H9 (cell line): ENCODE measurements at regions not wholly inside any gene's neighbourhood (a gene's known extent, or its start where the extent isn't known, plus 50 kb on each side); places are given as distances from the start of the nearest gene placed in this dataset.

Experiments
- DNase-seq: peaks from one replicate; pipeline ENCODE4 v3.0.0-alpha.2; 2017
- H2AFZ ChIP-seq: one replicate; pipeline ENCODE4 v1.6.1; 2013; ENCODE audit warnings: mild to moderate bottlenecking, low read length, control low read depth, moderate library complexity
- H2AK5ac ChIP-seq: 2 replicates; pipeline ENCODE4 v1.6.1; 2013; ENCODE audit warnings: low read length, control low read depth, mixed read lengths; ENCODE audit not compliant: insufficient read length
- H2BK120ac ChIP-seq: one replicate; pipeline ENCODE4 v1.6.1; 2013; ENCODE audit warnings: low read depth, mild to moderate bottlenecking, low read length, control low read depth, inconsistent platforms; ENCODE audit not compliant: poor library complexity, severe bottlenecking
- H2BK12ac ChIP-seq: 2 replicates; pipeline ENCODE4 v1.6.1; 2013; ENCODE audit warnings: low read length, control low read depth, mixed read lengths, low read depth; ENCODE audit not compliant: insufficient read length
- H2BK15ac ChIP-seq: 2 replicates; pipeline ENCODE4 v1.6.1; 2013; ENCODE audit warnings: low read depth, low read length, control low read depth
- H2BK20ac ChIP-seq: one replicate; pipeline ENCODE4 v1.6.1; 2013; ENCODE audit warnings: low read depth, mild to moderate bottlenecking, low read length, control low read depth, inconsistent platforms; ENCODE audit not compliant: poor library complexity, severe bottlenecking
- H2BK5ac ChIP-seq: 2 replicates; pipeline ENCODE4 v1.6.1; 2013; ENCODE audit warnings: low read length, control low read depth, mixed read lengths; ENCODE audit not compliant: insufficient read length
- H3K14ac ChIP-seq: 2 replicates; pipeline ENCODE4 v1.6.1; 2013; ENCODE audit warnings: low read length, control low read depth; ENCODE audit not compliant: insufficient read depth
- H3K18ac ChIP-seq: 2 replicates; pipeline ENCODE4 v1.6.1; 2013; ENCODE audit warnings: low read depth, mild to moderate bottlenecking, mixed read lengths, low read length, control low read depth; ENCODE audit not compliant: insufficient read length
- H3K23ac ChIP-seq: 2 replicates; pipeline ENCODE4 v1.6.1; 2013; ENCODE audit warnings: low read length, control low read depth, mixed read lengths, low read depth; ENCODE audit not compliant: insufficient read length
- H3K23me2 ChIP-seq: 2 replicates; pipeline ENCODE4 v1.6.1; 2013; ENCODE audit warnings: low read depth, mild to moderate bottlenecking, mixed read lengths, low read length, control low read depth; ENCODE audit not compliant: insufficient read length, poor library complexity, severe bottlenecking
- H3K27ac ChIP-seq: 2 replicates; pipeline ENCODE4 v1.5.1; 2013; ENCODE audit warnings: low read length, control low read depth, mixed read lengths, low read depth; ENCODE audit not compliant: insufficient read length
- H3K27me3 ChIP-seq: 2 replicates; pipeline ENCODE4 v1.6.1; 2013; ENCODE audit warnings: low read length, control low read depth, inconsistent platforms; ENCODE audit not compliant: insufficient read depth
- H3K4ac ChIP-seq: 2 replicates; pipeline ENCODE4 v1.6.1; 2013; ENCODE audit warnings: low read depth, mild to moderate bottlenecking, control low read depth, inconsistent platforms, low read length, moderate library complexity
- H3K4me1 ChIP-seq: 2 replicates; pipeline ENCODE4 v1.6.1; 2013; ENCODE audit warnings: low read length, control low read depth, inconsistent platforms; ENCODE audit not compliant: insufficient read depth
- H3K4me2 ChIP-seq: 2 replicates; pipeline ENCODE4 v1.6.1; 2013; ENCODE audit warnings: low read length, control low read depth, mixed read lengths; ENCODE audit not compliant: insufficient read length, insufficient read depth
- H3K56ac ChIP-seq: 2 replicates; pipeline ENCODE4 v1.6.1; 2013; ENCODE audit warnings: low read depth, mild to moderate bottlenecking, mixed read lengths, low read length, control low read depth; ENCODE audit not compliant: insufficient read length
- H3K79me1 ChIP-seq: 2 replicates; pipeline ENCODE4 v1.6.1; 2013; ENCODE audit warnings: low read depth, mild to moderate bottlenecking, moderate library complexity, low read length, control low read depth, inconsistent platforms; ENCODE audit not compliant: insufficient read depth, poor library complexity, severe bottlenecking
- H3K79me2 ChIP-seq: 2 replicates; pipeline ENCODE4 v1.6.1; 2013; ENCODE audit warnings: low read length, control low read depth, inconsistent platforms; ENCODE audit not compliant: insufficient read depth
- H3K9ac ChIP-seq: 2 replicates; pipeline ENCODE4 v1.6.1; 2013; ENCODE audit warnings: low read length, control low read depth, mixed read lengths; ENCODE audit not compliant: insufficient read length; ENCODE audit errors: extremely low read depth
- H3K9me3 ChIP-seq: one replicate; pipeline ENCODE4 v1.6.1; 2013; ENCODE audit warnings: low read depth, low read length, inconsistent platforms; ENCODE audit not compliant: control insufficient read depth
- H3T11ph ChIP-seq: one replicate; pipeline ENCODE4 v1.6.1; 2013; ENCODE audit warnings: mild to moderate bottlenecking, low read length, control low read depth, inconsistent platforms
- H4K20me1 ChIP-seq: one replicate; pipeline ENCODE4 v1.6.1; 2013; ENCODE audit not compliant: control insufficient read depth, insufficient read length, insufficient read depth
- H4K5ac ChIP-seq: 2 replicates; pipeline ENCODE4 v1.6.1; 2013; ENCODE audit warnings: low read depth, mild to moderate bottlenecking, mixed read lengths, low read length, control low read depth; ENCODE audit not compliant: insufficient read length
- H4K8ac ChIP-seq: replicated peaks from 2 replicates; pipeline ENCODE4 v1.6.1; 2013; ENCODE audit warnings: low read length, control low read depth, mixed read lengths, low read depth; ENCODE audit not compliant: insufficient read length
- H4K91ac ChIP-seq: 2 replicates; pipeline ENCODE4 v1.6.1; 2013; ENCODE audit warnings: low read depth, mild to moderate bottlenecking, moderate library complexity, mixed read lengths, low read length, control low read depth; ENCODE audit not compliant: insufficient read length
- H3K27ac Mint-ChIP-seq, 3 experiments: 2 replicates in 2 of 3; 3 replicates in 1 of 3; pipeline ENCODE4 v1.8.0; 2020 to 2021; ENCODE audit warnings: mixed read lengths in 3 of 3, mild to moderate bottlenecking in 1 of 3, moderate library complexity in 1 of 3
- H3K27me3 Mint-ChIP-seq: 2 replicates; pipeline ENCODE4 v1.8.0; 2021; ENCODE audit warnings: low read depth, mild to moderate bottlenecking, moderate library complexity, mixed read lengths
- H3K36me3 Mint-ChIP-seq, 3 experiments: 2 replicates in 2 of 3; 3 replicates in 1 of 3; pipeline ENCODE4 v1.8.0; 2020 to 2021; ENCODE audit warnings: low read depth in 3 of 3, mixed read lengths in 3 of 3; ENCODE audit not compliant: insufficient read depth in 1 of 3
- H3K4me1 Mint-ChIP-seq, 2 experiments: 2 replicates each; pipeline ENCODE4 v1.8.0; 2020; ENCODE audit warnings: mixed read lengths in 2 of 2
- H3K4me3 Mint-ChIP-seq, 2 experiments: 2 replicates in 1 of 2; 3 replicates in 1 of 2; pipeline ENCODE4 v1.8.0; 2020 to 2021; ENCODE audit warnings: mild to moderate bottlenecking in 2 of 2, mixed read lengths in 2 of 2, moderate library complexity in 1 of 2
- H3K9me3 Mint-ChIP-seq, 2 experiments: 2 replicates in 1 of 2; 3 replicates in 1 of 2; pipeline ENCODE4 v1.8.0; 2020; ENCODE audit warnings: mild to moderate bottlenecking in 2 of 2, mixed read lengths in 2 of 2, moderate library complexity in 1 of 2
- WGBS: extraction: QIAGEN DNeasy Blood & Tissue Kit; methylation state at CpG from one replicate; pipeline ENCODE4 v1.1.7; 2013; ENCODE audit warnings: missing lambda C conversion rate, low lambda C conversion rate, mixed read lengths; ENCODE audit not compliant: insufficient read length; ENCODE audit errors: extremely low coverage; 5-methylcytosine and 5-hydroxymethylcytosine counted together
- TF ChIP-seq, protein P1 (sequence below): fragments of 200-600 bp; sonication (generic); conservative IDR thresholded peaks from 3 replicates; pipeline ENCODE4 v1.8.0; 2021; ENCODE audit warnings: antibody characterized with exemption, mild to moderate bottlenecking

DNA sequence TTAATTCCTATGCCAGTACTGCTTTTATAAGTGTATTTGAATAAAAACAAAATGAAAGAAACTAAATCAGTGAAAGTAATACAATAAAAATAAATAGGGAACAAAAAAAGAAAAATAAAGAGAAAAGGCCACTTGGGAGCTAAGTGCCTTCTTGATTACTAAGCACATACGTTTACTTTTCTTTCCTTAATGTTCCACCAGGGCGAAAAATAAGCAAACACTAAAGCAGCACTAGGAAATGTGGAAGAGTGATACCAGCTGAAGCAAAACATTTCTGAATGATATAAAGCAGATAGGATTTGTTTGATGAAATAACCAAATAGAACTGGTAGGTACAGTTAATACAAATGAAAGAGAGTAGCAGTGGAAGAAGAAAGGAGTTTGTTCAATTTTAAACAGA lies 132.8 kb upstream of the ZPLD1 start:
- Histone ChIP-seq H3K9ac (no peak overlapping the region), H2BK5ac (no peak overlapping the region), H2BK20ac (no peak overlapping the region), H3K56ac (no peak overlapping the region), H4K8ac (no peak overlapping the region), H3K79me2 (no peaks in the 10 kb centered on the region), H3K4ac (no peak overlapping the region), H2AFZ (no peak overlapping the region), H3K27me3 (no peaks in the 10 kb centered on the region), H2BK12ac (no peak overlapping the region), H3K23ac (no peak overlapping the region), H3K14ac (no peak overlapping the region), H2BK120ac (no peak overlapping the region), H2BK15ac (no peak overlapping the region), H3K9me3 (no peaks in the 10 kb centered on the region), H3K4me2 (no peak overlapping the region), H3T11ph (no peak overlapping the region), H2AK5ac (no peak overlapping the region), H3K18ac (no peak overlapping the region), H4K5ac (no peak overlapping the region), H3K4me1 (no peaks in the 10 kb centered on the region), H3K27ac (no peak overlapping the region), H4K20me1 (no peaks in the 10 kb centered on the region), H3K23me2 (no peaks in the 10 kb centered on the region), H4K91ac (no peak overlapping the region), H3K79me1 (no peaks in the 10 kb centered on the region)
- DNase-seq, result no peak
- H3K4me1 Mint-ChIP-seq, result peaks cover 12 to 13% of the 10 kb centered on the region in 2 experiments
- no peaks in the 10 kb centered on the region for H3K27me3 Mint-ChIP-seq
- WGBS, result no CpG with 5 or more reads among the region's 2 CpGs
- H3K4me3 Mint-ChIP-seq, result no peak overlapping the region
- TF ChIP-seq, protein P1, sequence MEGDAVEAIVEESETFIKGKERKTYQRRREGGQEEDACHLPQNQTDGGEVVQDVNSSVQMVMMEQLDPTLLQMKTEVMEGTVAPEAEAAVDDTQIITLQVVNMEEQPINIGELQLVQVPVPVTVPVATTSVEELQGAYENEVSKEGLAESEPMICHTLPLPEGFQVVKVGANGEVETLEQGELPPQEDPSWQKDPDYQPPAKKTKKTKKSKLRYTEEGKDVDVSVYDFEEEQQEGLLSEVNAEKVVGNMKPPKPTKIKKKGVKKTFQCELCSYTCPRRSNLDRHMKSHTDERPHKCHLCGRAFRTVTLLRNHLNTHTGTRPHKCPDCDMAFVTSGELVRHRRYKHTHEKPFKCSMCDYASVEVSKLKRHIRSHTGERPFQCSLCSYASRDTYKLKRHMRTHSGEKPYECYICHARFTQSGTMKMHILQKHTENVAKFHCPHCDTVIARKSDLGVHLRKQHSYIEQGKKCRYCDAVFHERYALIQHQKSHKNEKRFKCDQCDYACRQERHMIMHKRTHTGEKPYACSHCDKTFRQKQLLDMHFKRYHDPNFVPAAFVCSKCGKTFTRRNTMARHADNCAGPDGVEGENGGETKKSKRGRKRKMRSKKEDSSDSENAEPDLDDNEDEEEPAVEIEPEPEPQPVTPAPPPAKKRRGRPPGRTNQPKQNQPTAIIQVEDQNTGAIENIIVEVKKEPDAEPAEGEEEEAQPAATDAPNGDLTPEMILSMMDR, result no peak
- no peak overlapping the region for H3K27ac Mint-ChIP-seq
- H3K9me3 Mint-ChIP-seq, result peaks cover 2 to 3% of the 10 kb centered on the region in 2 experiments; a peak in 2 of 5 replicates
- H3K36me3 Mint-ChIP-seq, result peaks cover 0 to 7% (median 0%) of the 10 kb centered on the region in 3 experiments; a peak in 1 of 7 replicates
